HG03354 (cell line): ENCODE measurements at regions not wholly inside any gene's neighbourhood (a gene's known extent, or its start where the extent isn't known, plus 50 kb on each side); places are given as distances from the start of the nearest gene placed in this dataset.
A peak's percentile ranks its signal among the peaks of the same experiment; 100 is the strongest.

ENCODE experiments used
- ATAC-seq: cut with Tn5 transposase; IDR thresholded peaks from one replicate; pipeline ENCODE4 v1.9.1; 2021; ENCODE audit warnings: mild to moderate bottlenecking; ENCODE audit not compliant: unreplicated experiment, poor library complexity, severe bottlenecking

DNA sequence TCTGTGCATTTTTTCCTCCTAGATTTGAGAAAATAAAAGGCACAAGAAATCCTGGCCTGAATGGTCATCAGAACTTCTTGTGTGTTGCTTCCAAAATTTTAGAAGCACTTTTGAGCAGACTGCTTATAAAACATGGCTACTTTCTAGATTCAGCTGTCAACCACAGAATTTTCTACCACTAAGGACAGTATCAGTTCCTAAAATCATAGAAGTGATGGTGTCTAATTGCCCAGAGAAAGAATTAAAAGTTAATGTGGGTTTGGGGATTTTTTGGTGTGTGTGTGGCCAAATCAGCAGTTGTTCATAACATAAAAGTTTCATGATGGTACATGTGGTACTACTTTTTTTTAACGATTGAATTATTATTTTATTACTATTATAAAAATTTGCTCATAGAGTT, 171.4 kb upstream of the SNX7 start:
- no peak for ATAC-seq

DNA sequence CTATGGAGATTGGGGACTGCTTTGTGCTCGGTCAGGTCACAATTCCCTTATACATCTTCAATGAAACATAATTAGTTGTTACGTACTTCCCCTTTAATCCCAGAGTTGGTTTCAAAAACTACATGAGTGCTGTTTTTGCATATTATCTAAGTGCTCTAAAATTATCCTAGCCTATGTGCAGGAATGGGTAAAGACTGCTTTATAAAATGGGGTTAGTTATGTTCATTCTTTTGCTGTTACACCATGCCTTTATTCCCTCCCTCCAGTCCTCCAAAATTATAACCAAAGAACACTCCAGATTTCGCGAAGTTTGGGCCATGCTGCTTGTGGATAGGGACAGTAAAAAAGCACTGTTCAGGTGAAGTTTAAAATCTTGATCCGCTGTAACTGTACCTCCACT, 173.9 kb upstream of the SNX7 start:
- ATAC-seq = no peak

DNA sequence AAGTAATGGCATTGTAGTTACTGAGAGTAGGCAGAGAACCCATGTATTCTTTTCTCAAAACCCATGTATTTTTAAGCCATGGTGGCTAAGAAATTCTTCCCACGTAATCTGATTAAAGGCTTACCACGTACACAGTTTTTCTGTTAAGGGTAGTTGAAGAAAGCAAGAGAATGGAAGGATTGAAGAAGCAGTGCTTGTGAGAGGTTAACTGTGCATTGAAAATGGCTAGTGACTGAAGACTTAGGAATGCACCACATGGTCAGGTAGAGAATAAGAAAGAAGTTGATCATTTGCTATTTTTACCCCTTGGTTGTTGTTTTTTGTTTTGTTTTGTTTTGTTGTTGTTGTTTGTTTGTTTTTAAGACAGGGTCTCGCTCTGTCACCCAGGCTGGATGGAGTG, 178.9 kb upstream of the SNX7 start:
- ATAC-seq = no peak

DNA sequence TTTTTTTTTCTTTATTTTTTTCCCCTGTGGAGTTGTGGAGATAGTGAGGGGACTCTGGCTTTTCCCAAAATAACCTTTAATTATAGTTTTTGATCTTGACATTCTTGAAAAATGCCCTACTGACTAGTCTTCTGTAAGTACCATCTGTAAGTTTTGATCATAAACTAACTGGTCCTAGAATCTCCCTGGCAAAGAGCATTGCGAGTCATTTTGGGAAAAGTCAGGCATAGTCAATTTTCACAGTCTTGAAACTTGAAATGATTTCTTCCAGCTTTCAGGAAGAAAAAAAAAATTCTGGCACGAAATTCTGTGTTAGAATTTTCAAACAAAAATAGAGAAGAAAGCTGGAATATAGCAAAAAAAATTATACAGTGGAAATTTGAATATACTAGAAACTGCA, 181.2 kb upstream of the SNX7 start:
- no peak for ATAC-seq

DNA sequence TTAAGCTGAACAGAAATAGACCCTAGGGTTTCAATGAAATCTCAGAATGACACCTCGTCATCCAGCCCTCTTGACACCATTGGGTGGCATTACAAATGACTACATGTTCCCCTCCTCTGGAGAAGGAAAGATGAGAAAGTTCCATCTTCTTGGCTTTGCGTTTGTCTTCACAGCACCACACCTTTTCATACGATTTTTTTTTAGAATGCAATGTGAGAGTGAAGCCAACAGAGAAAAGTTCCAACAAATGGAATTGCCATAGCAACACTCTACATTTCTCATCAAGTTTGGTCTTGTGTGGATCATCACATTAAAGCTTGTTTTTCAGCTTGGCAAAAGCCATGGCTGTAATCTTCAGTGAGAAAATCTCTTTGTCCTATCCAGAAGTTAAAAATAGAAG, 183.4 kb upstream of the SNX7 start:
- no peak for ATAC-seq

DNA sequence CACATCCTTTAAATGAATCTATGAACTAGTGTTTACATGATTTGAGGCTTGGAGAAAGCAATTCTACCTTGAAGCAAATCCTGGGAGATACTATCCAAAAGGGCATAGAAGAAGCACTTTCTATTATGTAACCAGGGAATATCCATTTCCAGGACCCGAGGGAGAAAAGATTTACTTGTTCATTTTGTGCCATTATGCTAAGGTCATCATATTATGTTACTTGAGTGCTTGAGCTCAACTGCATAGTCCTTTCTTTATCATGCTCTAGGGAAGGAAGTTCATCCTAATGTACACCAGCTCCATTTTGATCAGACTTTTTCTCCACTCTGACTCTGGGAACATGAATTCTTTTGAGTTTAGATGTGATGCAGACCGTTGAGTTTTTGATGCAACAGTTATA, 188.6 kb upstream of the SNX7 start:
- ATAC-seq = no peak

DNA sequence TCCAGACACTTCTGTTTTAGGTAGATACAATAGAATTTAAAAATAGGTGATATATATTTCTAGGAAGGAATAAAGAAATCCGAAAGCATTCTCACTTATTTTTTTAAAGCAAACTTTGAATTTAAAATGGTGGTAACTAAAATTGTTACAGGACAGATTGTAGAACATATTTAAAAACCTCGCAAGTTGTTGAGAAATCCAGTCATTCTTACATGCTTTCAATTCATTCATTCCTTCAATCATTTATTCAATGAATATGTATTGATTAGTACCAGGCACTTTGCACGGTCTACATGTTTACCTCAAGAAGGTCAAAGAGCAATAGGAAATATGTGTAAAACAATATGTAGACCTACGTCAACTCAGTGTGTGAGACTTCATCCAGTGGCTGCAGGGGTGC, 189.9 kb upstream of the SNX7 start:
- no peak for ATAC-seq

DNA sequence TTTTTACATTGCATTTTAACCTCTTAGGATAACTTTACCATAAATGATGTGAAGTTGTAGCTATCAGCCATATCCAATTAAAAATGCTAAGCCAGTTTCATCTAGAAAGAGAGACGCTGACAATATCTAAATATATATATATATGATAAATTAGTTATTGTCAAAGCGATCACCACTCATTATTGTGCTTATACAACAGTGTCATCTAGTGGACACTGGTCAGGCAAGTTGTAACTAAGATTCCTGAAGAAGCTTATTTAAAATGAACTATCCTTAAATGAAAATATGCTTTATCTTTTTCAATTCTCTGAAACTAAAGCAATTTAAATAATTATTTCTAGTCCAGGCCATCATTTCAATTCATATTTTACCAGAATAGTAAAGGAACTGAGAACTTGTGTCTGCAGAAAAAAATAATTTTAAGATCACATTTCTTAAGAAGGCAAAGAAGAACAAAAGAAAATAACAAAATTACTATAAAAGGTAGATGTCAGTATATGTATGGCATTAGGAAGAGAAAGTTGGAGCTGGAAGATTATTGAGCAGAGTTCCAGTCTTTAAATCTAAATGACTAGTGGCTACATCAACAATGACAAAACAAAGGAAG, 193.3 kb upstream of the SNX7 start:
- ATAC-seq = no peak

DNA sequence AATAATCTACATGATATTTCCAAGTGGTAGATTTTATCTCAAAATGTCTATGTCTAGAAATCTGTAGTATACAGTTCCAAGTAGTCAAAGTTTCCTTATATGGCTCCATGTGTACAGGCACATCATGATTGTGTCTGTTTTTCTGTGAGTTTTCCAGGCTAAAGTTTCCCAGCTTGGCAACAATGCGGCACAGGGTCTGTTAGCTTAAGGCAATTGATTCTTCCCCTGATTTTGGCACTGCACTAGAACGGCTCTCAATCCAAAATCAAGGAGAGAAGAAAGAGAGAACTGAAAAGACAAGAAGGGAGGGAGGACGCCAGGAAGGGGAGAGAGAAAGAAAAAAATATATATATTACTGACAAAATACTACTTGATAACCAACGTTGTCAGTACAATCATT, 193.9 kb upstream of the SNX7 start:
- no peak for ATAC-seq

DNA sequence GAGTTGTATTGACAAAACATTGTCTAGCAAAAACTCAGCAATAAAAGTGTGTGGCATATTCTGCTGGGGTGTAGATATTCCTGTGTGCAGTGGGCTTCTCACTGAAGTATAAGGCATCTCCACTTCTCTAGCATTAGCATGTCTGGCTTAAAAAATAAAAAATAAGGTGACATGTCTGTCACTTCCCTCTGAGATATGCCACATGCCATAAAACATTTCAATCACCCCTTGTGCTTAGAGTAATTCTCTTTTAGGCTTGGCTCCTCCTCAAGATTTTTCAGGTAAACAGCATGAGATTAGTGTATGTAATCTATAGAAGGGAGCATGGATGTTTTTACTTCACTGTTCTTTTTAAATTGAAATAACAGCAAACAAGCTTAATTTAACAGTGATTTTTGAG, 194.4 kb upstream of the SNX7 start:
- no peak for ATAC-seq

DNA sequence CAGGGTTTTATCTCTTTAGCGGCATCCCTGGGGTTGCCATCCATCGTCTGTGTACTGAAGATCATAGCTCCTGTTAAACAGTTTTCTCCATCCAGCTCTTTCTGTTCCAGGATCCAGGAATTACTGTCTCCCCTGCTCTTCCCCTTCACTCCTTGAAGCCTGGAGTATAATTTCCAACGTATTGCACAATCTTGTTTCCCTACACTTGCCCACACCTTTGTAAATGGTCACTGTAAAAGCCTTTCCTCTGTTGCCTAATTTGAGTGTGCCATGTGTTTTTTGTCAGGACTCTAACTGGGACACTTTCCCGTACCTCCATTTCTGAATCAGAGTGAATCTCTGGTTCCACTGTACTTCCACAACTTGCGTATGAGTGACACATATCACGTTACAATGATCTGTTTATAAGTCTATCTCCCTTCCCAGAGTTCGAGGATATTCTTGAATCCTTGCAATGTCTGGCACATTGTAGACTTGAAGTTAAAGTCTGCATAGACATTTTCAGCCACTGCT, 199.6 kb upstream of the SNX7 start:
- no peak for ATAC-seq

DNA sequence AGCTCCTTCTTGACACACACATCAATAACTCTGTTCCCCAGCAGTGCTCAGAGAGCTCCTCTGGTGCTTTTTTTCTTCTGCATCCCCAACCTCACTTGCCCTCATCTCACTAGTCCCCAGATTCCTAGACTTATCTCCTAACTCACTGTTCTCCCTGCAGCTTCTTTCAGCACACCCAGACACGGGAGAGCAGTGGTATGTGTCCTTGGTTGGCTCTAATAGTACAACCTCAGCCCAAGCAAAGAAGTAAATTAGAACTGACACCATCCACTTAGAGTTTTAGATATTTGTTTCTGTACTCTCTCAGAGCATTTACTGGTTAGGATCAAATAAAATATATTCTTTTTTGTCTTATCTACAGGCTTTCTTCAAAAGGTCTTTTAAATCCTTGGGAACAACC, 201.4 kb upstream of the SNX7 start:
- ATAC-seq = no peak

DNA sequence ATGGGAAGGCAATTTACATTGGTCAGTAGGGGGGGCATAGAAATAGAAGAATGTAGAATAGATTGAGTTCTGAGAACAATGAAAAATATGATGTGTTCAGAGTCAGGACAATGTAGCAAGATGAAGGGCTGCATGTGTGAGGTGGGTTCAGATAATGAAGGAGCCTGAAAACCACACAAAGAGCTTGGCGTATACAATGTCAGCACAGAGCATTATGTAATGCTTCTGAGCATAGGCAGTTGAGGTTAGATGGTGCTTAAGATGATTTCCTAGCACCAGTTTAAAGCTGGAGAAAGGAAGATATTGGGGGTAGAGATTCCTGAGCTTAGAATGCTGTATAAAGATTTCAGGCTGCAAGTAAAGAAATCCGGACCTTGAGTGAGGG, 202.0 kb upstream of the SNX7 start:
- no peak for ATAC-seq

DNA sequence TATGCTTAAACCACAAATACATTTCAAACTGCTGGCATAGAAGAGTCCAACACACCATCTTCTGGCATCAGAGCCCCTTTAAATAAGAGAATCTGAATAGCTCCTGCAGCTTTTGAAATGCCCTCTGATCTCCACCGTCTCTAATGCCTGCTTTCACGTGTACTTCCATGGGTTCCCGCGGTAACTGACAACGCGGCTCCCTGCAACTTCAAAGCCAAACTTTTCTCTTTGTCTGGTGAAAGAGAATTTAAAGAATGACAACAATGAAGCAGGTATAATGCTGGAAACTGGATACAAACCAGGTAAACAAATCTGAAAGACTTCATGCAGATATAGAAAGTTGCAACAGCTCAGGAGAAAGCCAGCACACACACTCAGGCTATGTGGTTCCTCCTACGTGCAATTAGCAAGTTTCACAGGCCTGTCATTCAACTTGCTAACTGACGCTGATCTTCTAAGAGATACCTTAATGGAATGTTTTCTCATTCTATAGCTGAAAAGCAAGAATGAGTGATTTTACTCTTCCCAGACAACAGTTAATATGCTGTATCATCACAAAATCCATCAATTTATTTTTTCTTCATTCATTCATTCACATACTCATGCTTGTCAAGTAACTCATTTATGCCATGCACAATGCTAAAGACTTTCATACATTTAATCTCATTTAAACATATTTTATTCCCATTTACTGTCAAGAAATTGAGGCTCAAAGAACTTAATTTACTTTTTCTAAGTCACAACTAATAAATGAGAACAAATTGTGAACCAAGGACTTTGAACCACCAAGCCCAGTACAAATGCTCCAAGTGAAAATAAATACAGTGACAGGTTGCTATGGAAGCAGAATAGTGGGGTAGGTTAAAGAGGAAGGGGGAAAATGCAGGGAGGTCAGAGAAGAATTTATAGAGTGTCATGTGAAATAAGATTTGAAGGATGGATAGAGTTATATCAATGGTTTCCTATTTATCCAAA, 202.7 kb upstream of the SNX7 start:
- ATAC-seq = no peak

DNA sequence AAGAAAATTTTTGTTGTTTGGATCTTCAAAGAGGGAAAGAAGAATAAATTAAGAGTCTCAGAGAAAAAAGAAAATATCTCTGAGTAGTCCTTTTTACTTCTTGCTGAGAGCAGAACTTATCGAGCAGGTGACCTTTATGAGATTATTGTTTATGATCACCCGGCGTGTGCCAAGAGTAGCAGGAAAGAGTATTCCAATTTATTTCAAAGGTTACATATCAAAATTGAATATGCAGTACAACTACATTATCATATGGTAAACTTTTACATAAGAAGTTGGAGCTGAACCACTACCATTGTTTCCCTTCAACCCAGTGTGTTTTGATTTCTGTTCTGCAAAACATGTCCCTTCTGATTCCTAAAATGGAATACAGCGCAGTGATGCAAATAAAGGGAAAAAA, 204.3 kb upstream of the SNX7 start:
- no peak for ATAC-seq

DNA sequence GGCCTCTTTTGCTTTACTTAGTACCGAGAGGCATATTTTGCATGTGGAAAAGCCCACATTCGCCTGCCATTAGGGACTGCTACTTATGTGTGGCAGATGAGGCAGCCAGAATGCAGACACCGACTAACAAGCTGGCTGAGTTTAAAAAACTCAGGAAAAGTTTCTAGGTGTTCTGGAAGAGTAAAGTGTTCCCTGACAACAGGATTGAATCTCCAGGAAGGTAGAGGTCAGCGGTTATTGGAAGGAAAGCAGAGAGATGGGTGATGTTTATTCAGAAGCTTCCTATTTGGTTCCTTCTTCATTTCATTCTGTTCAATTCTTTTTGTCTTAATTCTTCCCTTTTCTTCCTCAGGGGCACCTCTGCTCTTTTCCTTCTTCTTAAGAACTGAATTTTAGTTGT, 206.9 kb upstream of the SNX7 start:
- no peak for ATAC-seq

DNA sequence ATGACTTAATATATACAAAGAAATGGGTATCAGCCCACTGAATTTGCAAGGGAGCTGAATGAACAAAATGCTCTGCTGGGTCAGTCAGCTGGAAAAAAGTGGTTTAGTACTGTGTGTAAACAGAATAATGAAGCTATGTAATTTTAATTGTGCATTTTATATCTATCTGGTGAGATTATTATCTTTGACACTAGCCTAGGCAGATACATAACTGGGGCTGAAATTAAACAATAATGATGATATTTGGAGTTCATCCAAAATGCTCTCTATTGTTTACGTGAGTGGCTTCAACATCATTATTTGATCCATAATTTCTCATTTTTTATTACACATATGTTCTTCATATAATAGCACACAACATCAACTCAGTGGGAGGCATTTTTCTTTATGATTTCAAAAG, 208.5 kb upstream of the SNX7 start:
- ATAC-seq = no peak

DNA sequence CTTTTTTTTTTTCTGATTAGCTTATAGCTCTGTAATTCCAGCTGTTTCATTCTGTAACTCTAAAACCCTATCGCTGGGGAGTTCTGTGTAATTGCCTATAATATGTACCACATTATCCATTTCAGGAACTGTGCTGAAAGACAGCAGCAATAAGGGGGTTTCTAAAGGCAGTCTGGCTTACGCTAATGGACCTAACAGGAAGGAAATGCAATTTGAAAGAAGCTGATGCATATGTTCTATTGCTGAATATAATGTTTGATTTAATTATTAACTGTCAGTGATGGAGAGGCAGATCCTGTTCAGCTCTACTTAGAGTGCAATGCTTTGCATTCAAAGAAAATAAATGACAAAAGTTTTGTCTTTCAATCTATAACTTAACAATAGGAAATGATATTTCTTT, 209.4 kb upstream of the SNX7 start:
- peak; percentile 91 for ATAC-seq

DNA sequence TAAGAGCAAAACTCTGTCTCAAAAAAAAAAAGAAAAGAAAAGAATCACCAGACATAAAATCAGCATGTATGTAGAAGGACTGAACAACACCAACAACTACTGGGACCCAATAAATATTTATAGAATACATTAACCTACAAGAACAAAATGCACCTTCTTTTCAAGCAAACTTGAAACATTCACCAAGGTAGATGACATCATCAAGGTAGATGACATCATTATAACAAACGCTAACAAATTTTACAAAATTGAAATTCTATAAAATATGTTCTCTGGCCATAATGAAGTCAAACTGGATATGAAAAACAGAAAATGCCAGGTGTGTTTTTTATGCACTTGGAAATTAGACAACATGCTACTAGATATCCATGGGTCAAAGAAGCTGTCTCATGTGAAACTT, 220.2 kb upstream of the SNX7 start:
- no peak for ATAC-seq

DNA sequence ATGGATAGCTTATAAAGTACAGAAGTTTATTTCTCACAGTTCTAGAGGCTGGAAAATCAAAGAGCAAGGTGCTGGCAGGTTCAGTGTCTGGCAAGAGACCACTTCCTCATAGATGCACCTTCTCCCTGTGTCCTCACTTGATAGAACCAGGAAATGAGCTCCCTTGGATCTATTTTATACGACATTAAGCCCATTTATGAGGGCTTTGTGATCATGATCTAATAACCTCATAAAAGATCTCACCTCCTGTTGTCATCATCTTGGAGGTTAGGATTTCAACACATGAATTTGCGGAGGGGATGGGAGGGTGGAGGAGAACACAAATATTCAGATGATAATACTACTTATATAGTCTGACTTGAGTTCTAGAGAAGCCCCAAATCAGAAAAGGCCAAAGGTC, 222.1 kb upstream of the SNX7 start:
- no peak for ATAC-seq

DNA sequence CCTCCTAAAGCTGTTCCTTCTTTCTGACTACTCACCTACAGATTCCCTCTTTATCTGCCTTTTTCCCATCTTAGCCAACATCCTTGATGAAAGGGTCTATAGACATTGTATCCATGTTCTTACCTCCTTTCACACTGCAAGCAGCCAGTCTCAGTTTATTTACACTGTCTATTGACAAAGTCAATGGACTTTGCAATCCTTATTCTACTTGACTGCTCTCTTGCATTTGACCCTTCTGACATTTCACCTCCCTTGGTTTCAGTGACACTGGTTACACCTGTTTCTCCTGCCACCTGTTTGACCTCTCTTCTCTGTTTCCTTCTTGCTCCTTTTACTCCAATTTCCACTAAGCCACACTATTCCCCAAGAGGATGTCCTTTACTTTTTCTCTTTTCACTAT, 224.0 kb upstream of the SNX7 start:
- ATAC-seq = no peak
